H54 (cell line): ENCODE measurements at regions not wholly inside any gene's neighbourhood (a gene's known extent, or its start where the extent isn't known, plus 50 kb on each side); places are given as distances from the start of the nearest gene placed in this dataset.
"Not testable (repeated sequence)": the region's sequence is repeated elsewhere in the genome, so short reads cannot be mapped to it uniquely, and the experiment has no call there.

Source experiments
- DNase-seq: peaks from one replicate; pipeline ENCODE4 v3.0.0; 2011; ENCODE audit warnings: low spot score, mixed read lengths; ENCODE audit not compliant: insufficient read length
- FAIRE-seq: peaks from 3 replicates; lab custom pipeline; 2011; peaks lifted over from hg19 to GRCh38; lab: Jason Lieb, UNC
- POLR2A ChIP-seq: IDR thresholded peaks from 2 replicates; pipeline ENCODE4 v1.6.1; 2011; ENCODE audit warnings: low read depth, mild to moderate bottlenecking, low read length

GRCh38 chr1:73343947-73344346, 854.0 kb downstream of the LRRIQ3 start:
- no peak for TF ChIP-seq POLR2A
- no peak for DNase-seq
- no peak for FAIRE-seq

- DNase-seq (no peak), FAIRE-seq (no peak)
- no peak for TF ChIP-seq POLR2A
Observed at GRCh38 chr1:73333847-73334503, 864.0 kb downstream of the LRRIQ3 start.

- no peak for DNase-seq
- TF ChIP-seq POLR2A: no peak
- no peak for FAIRE-seq
Observed at GRCh38 chr1:73331726-73332125, 866.2 kb downstream of the LRRIQ3 start.

- no peak for FAIRE-seq
- TF ChIP-seq POLR2A: no peak
Observed at GRCh38 chr1:73327998-73328397, 870.0 kb downstream of the LRRIQ3 start.

GRCh38 chr1:73327180-73327793, 870.7 kb downstream of the LRRIQ3 start:
- no peak for TF ChIP-seq POLR2A
- FAIRE-seq: no peak
- no peak for DNase-seq

More at GRCh38 chr1:73327998-73328397, 870.0 kb downstream of the LRRIQ3 start:
- no peak for DNase-seq

GRCh38 chr1:73326663-73327062, 871.3 kb downstream of the LRRIQ3 start:
- DNase-seq (no peak), FAIRE-seq (no peak)
- no peak for TF ChIP-seq POLR2A

GRCh38 chr1:73310797-73311381, 887.1 kb downstream of the LRRIQ3 start:
- TF ChIP-seq POLR2A: no peak
- no peak for DNase-seq
- FAIRE-seq: no peak

GRCh38 chr1:73306899-73307555, 890.9 kb downstream of the LRRIQ3 start:
- FAIRE-seq: no peak
- no peak for TF ChIP-seq POLR2A

GRCh38 chr1:73273886-73274285, 924.1 kb downstream of the LRRIQ3 start:
- no peak for TF ChIP-seq POLR2A
- DNase-seq (no peak), FAIRE-seq (no peak)

More at GRCh38 chr1:73306899-73307555, 890.9 kb downstream of the LRRIQ3 start:
- no peak for DNase-seq

- FAIRE-seq, DNase-seq: not testable (repeated sequence)
Observed at GRCh38 chr1:73245196-73245595, 952.8 kb downstream of the LRRIQ3 start.

GRCh38 chr1:73218995-73219546, 936.7 kb upstream of the NEGR1 start:
- DNase-seq (no peak), FAIRE-seq (no peak)
- TF ChIP-seq POLR2A: no peak

GRCh38 chr1:73205294-73205973, 923.1 kb upstream of the NEGR1 start:
- DNase-seq (no peak), FAIRE-seq (no peak)
- no peak for TF ChIP-seq POLR2A

GRCh38 chr1:73197972-73198371, 915.6 kb upstream of the NEGR1 start:
- no peak for TF ChIP-seq POLR2A
- DNase-seq: no peak
- FAIRE-seq: no peak
